Fibroblast of mammary gland (primary cell): ENCODE measurements at regions not wholly inside any gene's neighbourhood (a gene's known extent, or its start where the extent isn't known, plus 50 kb on each side); places are given as distances from the start of the nearest gene placed in this dataset.

ENCODE experiments used
- DNase-seq: peaks from one replicate; pipeline ENCODE4 v3.0.0-alpha.2; 2010; ENCODE audit warnings: low read depth
- H3K4me3 ChIP-seq: 2 replicates; pipeline ENCODE4 v1.5.1; 2011; ENCODE audit warnings: low read depth, mild to moderate bottlenecking, low read length, moderate library complexity; ENCODE audit not compliant: control insufficient read depth
- TF ChIP-seq, protein P1 (sequence below): conservative IDR thresholded peaks from 2 replicates; pipeline ENCODE4 v1.5.1; 2011; ENCODE audit warnings: low read depth, low read length, inconsistent platforms; ENCODE audit not compliant: control insufficient read depth, insufficient read depth

DNA sequence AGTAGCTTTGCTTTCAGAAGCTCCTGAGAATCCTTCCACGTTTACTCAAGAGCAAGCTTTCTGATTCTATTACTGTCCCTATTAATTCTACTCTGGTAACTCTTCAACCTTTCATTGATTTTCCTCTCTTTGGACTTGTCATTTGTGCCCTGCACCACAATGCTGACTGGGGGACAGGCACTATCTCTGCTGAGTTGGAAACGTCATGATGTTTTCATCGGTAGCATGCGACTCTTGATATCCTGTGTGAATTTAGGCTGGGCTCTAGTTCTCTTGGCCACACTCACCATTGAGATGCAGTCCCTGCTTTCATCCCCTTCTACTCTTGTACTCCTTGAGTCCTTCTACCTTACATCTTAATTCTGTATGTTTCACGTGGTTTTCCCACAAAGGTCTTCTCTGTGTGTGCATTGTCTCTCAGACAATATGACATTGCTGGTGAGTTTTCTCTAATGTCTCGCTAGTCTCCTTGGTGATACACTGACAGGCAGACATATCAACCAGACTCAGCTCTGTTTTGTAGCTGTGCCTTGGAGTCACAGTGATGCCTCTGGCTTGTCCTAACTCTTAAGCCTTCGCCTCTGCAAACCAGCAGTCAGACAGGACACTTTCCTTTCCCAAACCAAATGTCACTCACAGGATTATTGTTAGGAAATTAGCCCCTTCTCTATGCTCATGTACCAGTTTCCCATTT is 223.6 kb upstream of the ADGRL2 start:
- no peak for DNase-seq
- H3K4me3 ChIP-seq, result no peak overlapping the region
- TF ChIP-seq, protein P1, sequence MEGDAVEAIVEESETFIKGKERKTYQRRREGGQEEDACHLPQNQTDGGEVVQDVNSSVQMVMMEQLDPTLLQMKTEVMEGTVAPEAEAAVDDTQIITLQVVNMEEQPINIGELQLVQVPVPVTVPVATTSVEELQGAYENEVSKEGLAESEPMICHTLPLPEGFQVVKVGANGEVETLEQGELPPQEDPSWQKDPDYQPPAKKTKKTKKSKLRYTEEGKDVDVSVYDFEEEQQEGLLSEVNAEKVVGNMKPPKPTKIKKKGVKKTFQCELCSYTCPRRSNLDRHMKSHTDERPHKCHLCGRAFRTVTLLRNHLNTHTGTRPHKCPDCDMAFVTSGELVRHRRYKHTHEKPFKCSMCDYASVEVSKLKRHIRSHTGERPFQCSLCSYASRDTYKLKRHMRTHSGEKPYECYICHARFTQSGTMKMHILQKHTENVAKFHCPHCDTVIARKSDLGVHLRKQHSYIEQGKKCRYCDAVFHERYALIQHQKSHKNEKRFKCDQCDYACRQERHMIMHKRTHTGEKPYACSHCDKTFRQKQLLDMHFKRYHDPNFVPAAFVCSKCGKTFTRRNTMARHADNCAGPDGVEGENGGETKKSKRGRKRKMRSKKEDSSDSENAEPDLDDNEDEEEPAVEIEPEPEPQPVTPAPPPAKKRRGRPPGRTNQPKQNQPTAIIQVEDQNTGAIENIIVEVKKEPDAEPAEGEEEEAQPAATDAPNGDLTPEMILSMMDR, result no peak

DNA sequence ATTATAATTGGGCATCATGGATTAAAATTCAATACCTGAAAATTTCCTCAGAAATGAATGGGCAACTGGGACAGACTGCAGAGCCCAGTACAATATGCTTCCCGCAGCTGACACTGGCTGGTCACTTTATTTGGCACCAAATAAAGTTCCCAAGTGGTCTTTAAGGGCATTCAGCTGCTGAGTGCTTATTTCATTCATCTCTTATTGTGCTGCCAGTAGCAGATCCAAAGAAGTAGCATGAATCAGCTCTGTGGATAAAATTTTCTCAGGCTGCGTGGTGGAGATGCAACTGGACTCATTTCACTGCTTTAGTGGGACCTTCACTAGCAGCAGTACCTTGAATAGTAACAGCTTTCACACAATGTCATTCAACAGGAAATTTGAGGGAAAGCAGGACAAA is 226.3 kb upstream of the ADGRL2 start:
- H3K4me3 ChIP-seq, result no peak overlapping the region
- TF ChIP-seq, protein P1, result no peak
- DNase-seq, result no peak

DNA sequence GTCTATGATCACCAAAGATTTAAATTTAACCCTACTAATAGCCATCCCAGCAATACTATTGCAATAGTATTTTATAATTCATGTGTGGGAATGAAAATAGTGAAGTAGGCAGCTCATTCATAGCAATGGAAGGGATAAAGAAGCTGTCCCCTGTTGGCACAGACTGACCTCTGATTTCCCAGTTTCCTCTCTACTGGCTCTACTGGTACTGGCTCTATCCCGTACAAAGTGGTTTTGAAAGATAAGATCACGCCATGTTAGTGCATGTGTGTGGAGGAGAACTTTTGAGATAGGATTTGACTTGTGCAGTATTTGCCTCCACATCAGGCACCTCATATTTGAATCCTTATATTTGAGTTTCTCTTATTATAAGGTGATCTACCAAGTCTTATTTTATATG is 227.3 kb upstream of the ADGRL2 start:
- H3K4me3 ChIP-seq, result no peak overlapping the region
- DNase-seq, result no peak
- TF ChIP-seq, protein P1, result no peak

DNA sequence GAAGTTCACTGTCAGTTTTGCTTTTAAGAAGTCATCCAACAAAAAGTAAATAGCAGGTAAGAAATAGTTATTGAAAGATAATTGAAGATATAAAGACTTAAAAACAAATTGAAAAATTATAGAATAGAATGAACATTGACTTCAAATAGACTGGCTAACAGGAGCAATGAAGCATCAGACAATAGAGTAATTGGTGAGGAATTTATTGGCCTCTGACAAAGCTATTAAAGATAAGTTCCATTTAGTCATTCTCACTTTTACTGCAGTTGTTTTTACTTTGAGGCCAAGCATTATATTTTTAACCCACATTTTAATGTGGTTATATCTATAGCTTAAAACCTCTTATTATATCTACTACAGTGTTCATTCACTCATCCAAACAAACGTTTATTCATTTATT is 228.8 kb upstream of the ADGRL2 start:
- DNase-seq, result no peak
- H3K4me3 ChIP-seq, result no peak overlapping the region
- TF ChIP-seq, protein P1, result no peak

DNA sequence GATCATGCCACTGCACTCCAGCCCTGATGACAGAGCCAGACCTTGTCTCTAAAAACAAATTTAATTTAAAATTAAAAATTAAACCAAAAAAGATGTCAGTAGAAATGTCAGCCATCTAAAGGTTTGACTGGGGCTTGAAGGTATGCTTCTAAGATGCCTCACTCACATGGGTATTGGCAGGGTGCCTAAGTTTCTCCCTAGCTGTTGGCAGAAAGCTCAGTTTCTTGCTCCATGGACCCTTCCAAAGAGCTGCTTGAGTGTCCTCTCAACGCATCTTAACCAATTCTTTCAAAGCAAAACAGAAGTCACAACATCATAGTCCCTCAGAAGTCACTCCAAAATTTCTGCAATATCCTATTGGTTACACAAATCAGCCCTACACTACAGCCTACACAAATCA is 231.0 kb upstream of the ADGRL2 start:
- no peak for DNase-seq
- no peak overlapping the region for H3K4me3 ChIP-seq
- TF ChIP-seq, protein P1, result no peak

DNA sequence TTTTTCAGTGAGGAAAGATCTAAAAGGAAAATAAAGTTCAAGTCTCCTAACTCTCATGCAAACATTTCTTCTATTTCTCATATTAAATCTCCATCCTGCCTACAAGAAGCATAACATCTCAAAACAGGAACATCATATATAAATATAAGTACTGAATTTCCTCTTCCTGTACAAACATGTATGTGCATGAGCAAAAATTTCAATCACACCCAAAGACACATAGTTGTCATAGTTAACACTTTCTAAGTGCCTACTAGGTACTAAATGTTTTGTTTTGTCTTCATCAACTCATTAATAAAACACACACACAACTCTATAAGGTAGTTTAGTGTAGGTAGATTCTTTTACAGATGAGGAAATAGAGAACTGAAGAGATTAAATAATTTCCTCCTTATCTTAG is 237.1 kb upstream of the ADGRL2 start:
- no peak for DNase-seq
- H3K4me3 ChIP-seq, result no peak overlapping the region
- TF ChIP-seq, protein P1, result no peak

DNA sequence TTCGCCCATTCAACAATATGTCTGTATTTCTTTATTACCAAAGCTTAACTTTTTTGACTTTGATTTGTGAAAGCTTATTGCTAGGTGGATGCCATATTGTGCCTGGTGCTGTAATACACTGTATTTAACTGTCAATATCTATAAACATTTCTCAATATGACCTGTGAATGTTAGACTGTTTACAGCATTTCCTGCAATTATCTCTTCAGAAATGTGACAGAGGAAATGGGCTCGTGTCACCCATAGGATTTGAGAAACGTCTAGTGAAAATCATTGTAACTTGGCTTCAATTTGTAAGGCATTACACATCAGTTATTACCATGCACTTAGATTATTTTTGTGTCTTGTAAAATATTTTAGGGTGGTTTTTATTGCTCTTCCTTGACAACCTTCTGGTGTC is 237.8 kb upstream of the ADGRL2 start:
- no peak for DNase-seq
- H3K4me3 ChIP-seq, result no peak overlapping the region
- TF ChIP-seq, protein P1, result no peak
